ENCODE measurements at regions not wholly inside any gene's neighbourhood (a gene's known extent, or its start where the extent isn't known, plus 50 kb on each side); places are given as distances from the start of the nearest gene placed in this dataset.
A peak's percentile ranks its signal among the peaks of the same experiment; 100 is the strongest.

DNA sequence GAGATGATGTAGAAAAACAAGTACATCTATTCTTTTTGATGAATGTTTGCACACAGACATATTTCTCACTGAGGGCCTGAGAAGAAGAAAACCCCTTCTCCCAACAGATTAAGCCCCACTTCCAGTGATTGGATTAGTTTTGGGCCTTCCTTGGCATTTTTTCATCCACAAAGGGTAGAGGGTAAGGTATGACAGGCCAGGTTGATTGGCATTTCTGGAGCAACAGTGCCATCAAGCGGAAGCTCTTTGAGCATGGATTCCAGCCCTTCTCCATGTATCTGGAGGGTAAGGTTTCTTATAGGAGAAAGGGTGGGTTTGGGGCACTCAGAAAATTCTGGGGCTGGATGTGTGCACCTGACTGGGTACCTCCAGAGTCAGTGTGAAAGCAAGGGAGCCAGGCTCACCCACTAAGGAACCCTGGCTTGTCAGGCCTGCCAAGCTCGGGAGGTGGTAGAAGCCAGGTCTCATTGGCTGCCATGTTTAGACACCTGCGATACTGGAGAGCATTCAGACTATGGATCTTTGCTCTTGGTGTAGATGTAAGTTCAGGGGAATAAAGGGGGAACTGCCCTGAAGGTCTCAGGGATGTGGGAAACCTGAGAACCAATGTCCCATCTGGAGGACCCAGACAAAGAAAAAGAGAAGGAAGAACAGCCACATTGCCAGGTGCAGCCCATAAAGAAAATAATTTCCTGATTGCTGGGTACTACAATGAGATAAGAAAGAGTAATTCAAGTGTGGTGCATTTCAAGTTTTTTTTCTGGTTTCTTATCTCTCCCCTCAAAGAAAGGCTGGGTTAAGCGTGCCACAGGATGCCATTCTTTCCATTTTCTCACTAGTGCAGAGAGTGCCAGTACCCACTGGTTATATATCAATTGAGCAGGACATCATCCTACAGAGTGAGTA, 222.3 kb upstream of the AGTR2 start:
- Histone ChIP-seq H3K27me3 (ENCODE audit: control insufficient read depth in 1 of 2, insufficient read depth in 2 of 2, low read length in 2 of 2) (peaks cover 0 to 4% of the 10 kb centered on the region in 2 experiments; a peak in 2 of 5 replicates), H2AFZ (ENCODE audit: low read length) (peak overlapping the region; percentile 3), H3K9ac (ENCODE audit: insufficient read depth, low read depth, low read length) (peak overlapping the region; percentile 49; the same call in 1 of the 2 replicates), H4K20me1 (ENCODE audit: insufficient read depth, low read length) (no peaks in the 10 kb centered on the region), H3K4me2 (ENCODE audit: low read depth, low read length) (peak overlapping the region; percentile 68), H3K4me3 (replicated peaks in 1 of 3; ENCODE audit: insufficient read depth in 1 of 3, low read depth in 2 of 3, low read length in 3 of 3) (peak overlapping the region in 2 of 3 experiments; percentile 30 to 36; a peak in 1 of 6 replicates), H3K79me2 (ENCODE audit: insufficient read depth, low read length) (no peaks in the 10 kb centered on the region), H3K27ac (ENCODE audit: extremely low read length, insufficient read depth, low read length) (no peak overlapping the region), H3K4me1 (ENCODE audit: insufficient read depth, low read length) (peaks cover 43% of the 10 kb centered on the region), H3K9me3 (ENCODE audit: low read length) (no peaks in the 10 kb centered on the region), H3K36me3 (replicated peaks in 1 of 2; ENCODE audit: control insufficient read depth in 1 of 2, insufficient read depth in 2 of 2, low read length in 2 of 2) (no peaks in the 10 kb centered on the region)
- POLR2A ChIA-PET: no interaction called here
- BruUV-seq (replicated peaks): no TSS peak
- CTCF ChIA-PET (ENCODE audit: low intra/inter-chr PET ratio, low total read pairs): interaction anchor here (1.6 kb wide), 1 partner anchor 50 kb away, joined by 6 read pairs; no protein-coding TSS in a partner anchor
- intact Hi-C loops (cut with micrococcal nuclease; ENCODE audit: unreplicated experiment) (loop anchor here (2.0 kb wide), 1 partner anchor 53 kb away; no protein-coding TSS in a partner anchor), in situ Hi-C loops (cut with HindIII; ENCODE audit: extremely low pct_ligation_motif_present, low pct_unique_long_range_greater_than_20kb) (no loop called here)
- WGBS (ENCODE audit: low lambda C conversion rate): no CpG with 5 or more reads among the region's 4 CpGs
- peak; percentile 70 for ATAC-seq
- FAIRE-seq: peak; percentile 84
- DNase-seq (ENCODE audit: low spot score): peak; percentile 47
- TF ChIP-seq ZZZ3 (CRISPR knock-in tag; IDR thresholded peaks at IDR 0.05; ENCODE audit: borderline replicate concordance): no peak
- TF ChIP-seq, protein P1, sequence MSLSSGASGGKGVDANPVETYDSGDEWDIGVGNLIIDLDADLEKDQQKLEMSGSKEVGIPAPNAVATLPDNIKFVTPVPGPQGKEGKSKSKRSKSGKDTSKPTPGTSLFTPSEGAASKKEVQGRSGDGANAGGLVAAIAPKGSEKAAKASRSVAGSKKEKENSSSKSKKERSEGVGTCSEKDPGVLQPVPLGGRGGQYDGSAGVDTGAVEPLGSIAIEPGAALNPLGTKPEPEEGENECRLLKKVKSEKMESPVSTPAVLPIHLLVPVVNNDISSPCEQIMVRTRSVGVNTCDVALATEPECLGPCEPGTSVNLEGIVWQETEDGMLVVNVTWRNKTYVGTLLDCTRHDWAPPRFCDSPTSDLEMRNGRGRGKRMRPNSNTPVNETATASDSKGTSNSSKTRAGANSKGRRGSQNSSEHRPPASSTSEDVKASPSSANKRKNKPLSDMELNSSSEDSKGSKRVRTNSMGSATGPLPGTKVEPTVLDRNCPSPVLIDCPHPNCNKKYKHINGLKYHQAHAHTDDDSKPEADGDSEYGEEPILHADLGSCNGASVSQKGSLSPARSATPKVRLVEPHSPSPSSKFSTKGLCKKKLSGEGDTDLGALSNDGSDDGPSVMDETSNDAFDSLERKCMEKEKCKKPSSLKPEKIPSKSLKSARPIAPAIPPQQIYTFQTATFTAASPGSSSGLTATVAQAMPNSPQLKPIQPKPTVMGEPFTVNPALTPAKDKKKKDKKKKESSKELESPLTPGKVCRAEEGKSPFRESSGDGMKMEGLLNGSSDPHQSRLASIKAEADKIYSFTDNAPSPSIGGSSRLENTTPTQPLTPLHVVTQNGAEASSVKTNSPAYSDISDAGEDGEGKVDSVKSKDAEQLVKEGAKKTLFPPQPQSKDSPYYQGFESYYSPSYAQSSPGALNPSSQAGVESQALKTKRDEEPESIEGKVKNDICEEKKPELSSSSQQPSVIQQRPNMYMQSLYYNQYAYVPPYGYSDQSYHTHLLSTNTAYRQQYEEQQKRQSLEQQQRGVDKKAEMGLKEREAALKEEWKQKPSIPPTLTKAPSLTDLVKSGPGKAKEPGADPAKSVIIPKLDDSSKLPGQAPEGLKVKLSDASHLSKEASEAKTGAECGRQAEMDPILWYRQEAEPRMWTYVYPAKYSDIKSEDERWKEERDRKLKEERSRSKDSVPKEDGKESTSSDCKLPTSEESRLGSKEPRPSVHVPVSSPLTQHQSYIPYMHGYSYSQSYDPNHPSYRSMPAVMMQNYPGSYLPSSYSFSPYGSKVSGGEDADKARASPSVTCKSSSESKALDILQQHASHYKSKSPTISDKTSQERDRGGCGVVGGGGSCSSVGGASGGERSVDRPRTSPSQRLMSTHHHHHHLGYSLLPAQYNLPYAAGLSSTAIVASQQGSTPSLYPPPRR (CRISPR knock-in tag; IDR thresholded peaks at IDR 0.05; ENCODE audit: borderline replicate concordance): no peak
- no peak for TF ChIP-seq NAIF1 (CRISPR knock-in tag; IDR thresholded peaks at IDR 0.05; ENCODE audit: borderline replicate concordance)
- peak; percentile 99 for TF ChIP-seq KDM3A (CRISPR knock-in tag; IDR thresholded peaks at IDR 0.05; ENCODE audit: low read depth)
- no peak for TF ChIP-seq ZFAT (CRISPR knock-in tag; conservative IDR thresholded peaks at IDR 0.05)
- no peak for TF ChIP-seq FOXM1 (CRISPR knock-in tag; IDR thresholded peaks at IDR 0.05)
- no peak for TF ChIP-seq MXD4 (CRISPR knock-in tag; IDR thresholded peaks at IDR 0.05)
- no peak for TF ChIP-seq NR2C2 (CRISPR knock-in tag; IDR thresholded peaks at IDR 0.05; ENCODE audit: borderline replicate concordance)
- no peak for TF ChIP-seq HMGA1 (CRISPR knock-in tag; conservative IDR thresholded peaks at IDR 0.05)
- TF ChIP-seq, protein P2, sequence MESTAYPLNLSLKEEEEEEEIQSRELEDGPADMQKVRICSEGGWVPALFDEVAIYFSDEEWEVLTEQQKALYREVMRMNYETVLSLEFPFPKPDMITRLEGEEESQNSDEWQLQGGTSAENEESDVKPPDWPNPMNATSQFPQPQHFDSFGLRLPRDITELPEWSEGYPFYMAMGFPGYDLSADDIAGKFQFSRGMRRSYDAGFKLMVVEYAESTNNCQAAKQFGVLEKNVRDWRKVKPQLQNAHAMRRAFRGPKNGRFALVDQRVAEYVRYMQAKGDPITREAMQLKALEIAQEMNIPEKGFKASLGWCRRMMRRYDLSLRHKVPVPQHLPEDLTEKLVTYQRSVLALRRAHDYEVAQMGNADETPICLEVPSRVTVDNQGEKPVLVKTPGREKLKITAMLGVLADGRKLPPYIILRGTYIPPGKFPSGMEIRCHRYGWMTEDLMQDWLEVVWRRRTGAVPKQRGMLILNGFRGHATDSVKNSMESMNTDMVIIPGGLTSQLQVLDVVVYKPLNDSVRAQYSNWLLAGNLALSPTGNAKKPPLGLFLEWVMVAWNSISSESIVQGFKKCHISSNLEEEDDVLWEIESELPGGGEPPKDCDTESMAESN (CRISPR knock-in tag; conservative IDR thresholded peaks at IDR 0.05): no peak
- TF ChIP-seq, protein P3, sequence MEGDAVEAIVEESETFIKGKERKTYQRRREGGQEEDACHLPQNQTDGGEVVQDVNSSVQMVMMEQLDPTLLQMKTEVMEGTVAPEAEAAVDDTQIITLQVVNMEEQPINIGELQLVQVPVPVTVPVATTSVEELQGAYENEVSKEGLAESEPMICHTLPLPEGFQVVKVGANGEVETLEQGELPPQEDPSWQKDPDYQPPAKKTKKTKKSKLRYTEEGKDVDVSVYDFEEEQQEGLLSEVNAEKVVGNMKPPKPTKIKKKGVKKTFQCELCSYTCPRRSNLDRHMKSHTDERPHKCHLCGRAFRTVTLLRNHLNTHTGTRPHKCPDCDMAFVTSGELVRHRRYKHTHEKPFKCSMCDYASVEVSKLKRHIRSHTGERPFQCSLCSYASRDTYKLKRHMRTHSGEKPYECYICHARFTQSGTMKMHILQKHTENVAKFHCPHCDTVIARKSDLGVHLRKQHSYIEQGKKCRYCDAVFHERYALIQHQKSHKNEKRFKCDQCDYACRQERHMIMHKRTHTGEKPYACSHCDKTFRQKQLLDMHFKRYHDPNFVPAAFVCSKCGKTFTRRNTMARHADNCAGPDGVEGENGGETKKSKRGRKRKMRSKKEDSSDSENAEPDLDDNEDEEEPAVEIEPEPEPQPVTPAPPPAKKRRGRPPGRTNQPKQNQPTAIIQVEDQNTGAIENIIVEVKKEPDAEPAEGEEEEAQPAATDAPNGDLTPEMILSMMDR (CRISPR knock-in tag; IDR thresholded peaks at IDR 0.05): peak; percentile 80
- no peak for TF ChIP-seq SNAI1 (CRISPR knock-in tag; IDR thresholded peaks at IDR 0.05; ENCODE audit: borderline replicate concordance)
- TF ChIP-seq HOXA3 (CRISPR knock-in tag; IDR thresholded peaks at IDR 0.05): peak; percentile 22; the same call in 1 of the 2 replicates
- TF ChIP-seq ZNF607 (CRISPR knock-in tag; IDR thresholded peaks at IDR 0.05; ENCODE audit: borderline replicate concordance): no peak
